ENCODE measurements at regions not wholly inside any gene's neighbourhood (a gene's known extent, or its start where the extent isn't known, plus 50 kb on each side); places are given as distances from the start of the nearest gene placed in this dataset.

GRCh38 chr3:67828486-67829010 is 174.1 kb upstream of the SUCLG2 start:
- H3K4me3 ChIP-seq, result no peak overlapping the region
- ATAC-seq (no peak), DNase-seq (no peak)
- no peaks in the 10 kb centered on the region for H3K27me3 ChIP-seq (ENCODE audit: low read depth)
- no peaks in the 10 kb centered on the region for H3K36me3 ChIP-seq
- intact Hi-C loops (cut with DNase I), result no loop called here
- H3K9me3 ChIP-seq, result no peaks in the 10 kb centered on the region
- no peak for TF ChIP-seq CTCF (IDR thresholded peaks at IDR 0.05)
- no peaks in the 10 kb centered on the region for H3K4me1 ChIP-seq
- no peak overlapping the region for H3K27ac ChIP-seq

GRCh38 chr3:67821135-67821534 is 166.7 kb upstream of the SUCLG2 start:
- no peak overlapping the region for H3K4me3 ChIP-seq
- no peak overlapping the region for H3K27ac ChIP-seq
- H3K9me3 ChIP-seq, result no peaks in the 10 kb centered on the region
- TF ChIP-seq CTCF (IDR thresholded peaks at IDR 0.05), result no peak
- intact Hi-C loops (cut with DNase I), result no loop called here
- no peak for ATAC-seq
- H3K27me3 ChIP-seq (ENCODE audit: low read depth), result no peaks in the 10 kb centered on the region
- H3K36me3 ChIP-seq, result no peaks in the 10 kb centered on the region
- DNase-seq, result no peak
- H3K4me1 ChIP-seq, result no peaks in the 10 kb centered on the region

- H3K4me1 ChIP-seq, result no peaks in the 10 kb centered on the region
- H3K4me3 ChIP-seq, result no peak overlapping the region
- DNase-seq (no peak), ATAC-seq (peak in 1 of 2 donors; percentile 44)
- no peaks in the 10 kb centered on the region for H3K27me3 ChIP-seq (ENCODE audit: low read depth)
- no peaks in the 10 kb centered on the region for H3K9me3 ChIP-seq
- H3K36me3 ChIP-seq, result no peaks in the 10 kb centered on the region
- TF ChIP-seq CTCF (IDR thresholded peaks at IDR 0.05), result peak; percentile 31
- intact Hi-C loops (cut with DNase I), result no loop called here
- H3K27ac ChIP-seq, result no peak overlapping the region
Measured at GRCh38 chr3:67819447-67819846, 165.0 kb upstream of the SUCLG2 start.

- DNase-seq (no peak), ATAC-seq (no peak)
- no peaks in the 10 kb centered on the region for H3K36me3 ChIP-seq
- H3K9me3 ChIP-seq, result no peaks in the 10 kb centered on the region
- no peaks in the 10 kb centered on the region for H3K27me3 ChIP-seq (ENCODE audit: low read depth)
- H3K27ac ChIP-seq, result no peak overlapping the region
- H3K4me1 ChIP-seq, result no peaks in the 10 kb centered on the region
- no peak overlapping the region for H3K4me3 ChIP-seq
- no peak for TF ChIP-seq CTCF (IDR thresholded peaks at IDR 0.05)
- intact Hi-C loops (cut with DNase I), result no loop called here
Measured at GRCh38 chr3:67809370-67809935, 155.0 kb upstream of the SUCLG2 start.

GRCh38 chr3:67808906-67809305 is 154.5 kb upstream of the SUCLG2 start:
- H3K9me3 ChIP-seq, result no peaks in the 10 kb centered on the region
- no peak for ATAC-seq
- H3K27me3 ChIP-seq (ENCODE audit: low read depth), result no peaks in the 10 kb centered on the region
- intact Hi-C loops (cut with DNase I), result no loop called here
- no peak overlapping the region for H3K4me3 ChIP-seq
- no peaks in the 10 kb centered on the region for H3K4me1 ChIP-seq
- no peak overlapping the region for H3K27ac ChIP-seq
- no peak for TF ChIP-seq CTCF (IDR thresholded peaks at IDR 0.05)
- DNase-seq, result no peak
- H3K36me3 ChIP-seq, result no peaks in the 10 kb centered on the region

Measured in lower lobe of right lung (tissue), 2 donors.